HepG2 (cell line): ENCODE measurements at regions not wholly inside any gene's neighbourhood (a gene's known extent, or its start where the extent isn't known, plus 50 kb on each side); places are given as distances from the start of the nearest gene placed in this dataset.

Experiments used
- ATAC-seq: fragments of 200-7000 bp; cut with Tn5 transposase; 3 replicates; pipeline ENCODE4 v1.9.1; 2020; ENCODE audit warnings: mild to moderate bottlenecking, moderate library complexity
- BruUV-seq: library from RNA; stranded (reverse); fragments of 400-500 nt; replicated peaks from 2 replicates; lab custom pipeline; 2021; lab: Mats Ljungman, UMichigan
- CTCF ChIA-PET: fragments of 300-600 bp; formaldehyde crosslinking; extraction: SDS; loops from one replicate; lab custom pipeline; 2021; ENCODE audit warnings: low total read pairs, inconsistent platforms, low intra/inter-chr PET ratio; lab: Yijun Ruan, JAX
- POLR2A ChIA-PET: fragments of 350-600 bp; sonication (Branson Sonifier 250); formaldehyde crosslinking; loops from one replicate; lab custom pipeline; 2020; ENCODE audit warnings: antibody characterized with exemption, inconsistent platforms; lab: Yijun Ruan, JAX
- DNase-seq: peaks from one replicate; pipeline ENCODE4 v3.0.0-alpha.2; 2015; ENCODE audit warnings: low spot score
- FAIRE-seq: peaks from 3 replicates; lab custom pipeline; 2011; peaks lifted over from hg19 to GRCh38; lab: Jason Lieb, UNC
- H2AFZ ChIP-seq: one replicate; pipeline ENCODE4 v1.6.1; 2011; ENCODE audit warnings: low read length, inconsistent platforms
- H3K27ac ChIP-seq: fragments of 300-600 bp; 3 replicates; pipeline ENCODE4 v1.8.0; 2011; ENCODE audit warnings: mixed run types, mild to moderate bottlenecking, mixed read lengths, low read length, inconsistent platforms; ENCODE audit not compliant: insufficient read depth; ENCODE audit errors: extremely low read length
- H3K27me3 ChIP-seq, 2 experiments: fragments of 200-600 bp in 1 of 2; 2 replicates in 1 of 2; 3 replicates in 1 of 2; pipeline versions ENCODE4 v1.6.0 to v1.8.0; 2011; ENCODE audit warnings: low read length in 2 of 2, mild to moderate bottlenecking in 2 of 2, moderate library complexity in 2 of 2, inconsistent platforms in 1 of 2; ENCODE audit not compliant: insufficient read depth in 2 of 2, control insufficient read depth in 1 of 2
- H3K36me3 ChIP-seq, 2 experiments: fragments of 200-600 bp in 1 of 2; replicated peaks in 1 of 2; 2 replicates in 1 of 2; 3 replicates in 1 of 2; pipeline versions ENCODE4 v1.5.1 to v1.8.0; 2011; ENCODE audit warnings: low read length in 2 of 2, inconsistent platforms in 1 of 2; ENCODE audit not compliant: insufficient read depth in 2 of 2, control insufficient read depth in 1 of 2
- H3K4me1 ChIP-seq: 2 replicates; pipeline ENCODE4 v1.5.1; 2012; ENCODE audit warnings: low read length, inconsistent platforms; ENCODE audit not compliant: insufficient read depth
- H3K4me2 ChIP-seq: 2 replicates; pipeline ENCODE4 v1.6.0; 2011; ENCODE audit warnings: low read depth, low read length, inconsistent platforms
- H3K4me3 ChIP-seq, 3 experiments: fragments of 200-600 bp in 1 of 3; sonication (generic), shearing (Covaris generic) in 1 of 3; replicated peaks in 1 of 3; 2 replicates each; pipeline ENCODE4 v1.5.1; 2011 to 2016; ENCODE audit warnings: low read length in 3 of 3, inconsistent platforms in 2 of 3, low read depth in 2 of 3, mild to moderate bottlenecking in 2 of 3, control low read depth in 1 of 3, mixed read lengths in 1 of 3; ENCODE audit not compliant: insufficient read depth in 1 of 3
- H3K79me2 ChIP-seq: one replicate; pipeline ENCODE4 v1.6.1; 2011; ENCODE audit warnings: low read length, inconsistent platforms; ENCODE audit not compliant: insufficient read depth
- H3K9ac ChIP-seq: 2 replicates; pipeline ENCODE4 v1.6.0; 2011; ENCODE audit warnings: mild to moderate bottlenecking, low read depth, low read length, inconsistent platforms; ENCODE audit not compliant: insufficient read depth
- H3K9me3 ChIP-seq: 2 replicates; pipeline ENCODE4 v1.5.1; 2012; ENCODE audit warnings: mild to moderate bottlenecking, low read length
- H4K20me1 ChIP-seq: 2 replicates; pipeline ENCODE4 v1.6.0; 2011; ENCODE audit warnings: inconsistent platforms, mild to moderate bottlenecking, low read length, moderate library complexity; ENCODE audit not compliant: insufficient read depth
- CAMTA2 ChIP-seq: sonication (generic); formaldehyde crosslinking; IDR thresholded peaks from 2 replicates; pipeline ENCODE4 v1.4.0; 2020; ENCODE audit warnings: mild to moderate bottlenecking, missing genetic modification reagents, borderline replicate concordance
- ETV5 ChIP-seq: IDR thresholded peaks from 2 replicates; pipeline ENCODE4 v1.6.1; 2018; ENCODE audit warnings: missing biosample characterization, missing genetic modification reagents, inconsistent platforms, borderline replicate concordance
- FOXO1 ChIP-seq: sonication (generic); formaldehyde crosslinking; IDR thresholded peaks from 2 replicates; pipeline ENCODE4 v1.4.0; 2020; ENCODE audit warnings: missing genetic modification reagents
- HMG20B ChIP-seq: conservative IDR thresholded peaks from 2 replicates; pipeline ENCODE4 v1.6.1; 2016; ENCODE audit warnings: missing genetic modification reagents, missing compliant biosample characterization
- HNRNPUL1 ChIP-seq: fragments of 200-400 bp; formaldehyde crosslinking; IDR thresholded peaks from 2 replicates; pipeline ENCODE4 v1.6.1; 2017; ENCODE audit warnings: low read depth, mild to moderate bottlenecking, low read length, moderate library complexity
- KDM1A ChIP-seq: IDR thresholded peaks from 2 replicates; pipeline ENCODE4 v1.6.1; 2016; ENCODE audit warnings: missing compliant biosample characterization
- MZF1 ChIP-seq: sonication (generic); formaldehyde crosslinking; IDR thresholded peaks from 2 replicates; pipeline ENCODE4 v1.8.1; 2023; ENCODE audit warnings: mild to moderate bottlenecking, missing genetic modification reagents, borderline replicate concordance
- NFATC3 ChIP-seq: sonication (generic); formaldehyde crosslinking; IDR thresholded peaks from 2 replicates; pipeline ENCODE4 v1.5.1; 2020; ENCODE audit warnings: mild to moderate bottlenecking, missing genetic modification reagents
- REXO4 ChIP-seq: sonication (generic); formaldehyde crosslinking; IDR thresholded peaks from 2 replicates; pipeline ENCODE4 v1.8.0; 2022; ENCODE audit warnings: missing genetic modification reagents, mild to moderate bottlenecking, borderline replicate concordance
- SNAI1 ChIP-seq: sonication (generic); formaldehyde crosslinking; IDR thresholded peaks from 2 replicates; pipeline ENCODE4 v1.5.0; 2020; ENCODE audit warnings: mild to moderate bottlenecking, missing genetic modification reagents, borderline replicate concordance
- SYNCRIP ChIP-seq: fragments of 200-400 bp; formaldehyde crosslinking; IDR thresholded peaks from 2 replicates; pipeline ENCODE4 v1.6.1; 2018; ENCODE audit warnings: mild to moderate bottlenecking, low read depth, low read length; ENCODE audit not compliant: insufficient read depth
- ZNF331 ChIP-seq: sonication (generic); formaldehyde crosslinking; IDR thresholded peaks from 2 replicates; pipeline ENCODE4 v1.4.0; 2020; ENCODE audit warnings: missing genetic modification reagents
- ZNF33A ChIP-seq: sonication (generic); formaldehyde crosslinking; IDR thresholded peaks from 2 replicates; pipeline ENCODE4 v1.5.1; 2020; ENCODE audit warnings: missing genetic modification reagents, mild to moderate bottlenecking, moderate library complexity, borderline replicate concordance
- ZNF567 ChIP-seq: sonication (generic); formaldehyde crosslinking; IDR thresholded peaks from 2 replicates; pipeline ENCODE4 v1.8.1; 2023; ENCODE audit warnings: mild to moderate bottlenecking, missing genetic modification reagents, borderline replicate concordance
- WGBS: methylation state at CpG from one replicate; pipeline ENCODE4 v1.1.6; 2017; ENCODE audit warnings: low lambda C conversion rate; 5-methylcytosine and 5-hydroxymethylcytosine counted together
- in situ Hi-C: cut with HindIII; loops from 2 replicates; pipeline ENCODE4 v1.10.0; 2017; ENCODE audit warnings: low pct_unique_long_range_greater_than_20kb; ENCODE audit not compliant: extremely low pct_ligation_motif_present
- intact Hi-C: fragments of 100-400 bp; cut with micrococcal nuclease; formaldehyde crosslinking; loops from one replicate; pipeline ENCODE4 v1.10.0; 2022; ENCODE audit not compliant: unreplicated experiment
- TF ChIP-seq, protein P1 (sequence below): sonication (generic); formaldehyde crosslinking; IDR thresholded peaks from 2 replicates; pipeline ENCODE4 v1.9.0; 2021; ENCODE audit warnings: missing genetic modification reagents, borderline replicate concordance
- TF ChIP-seq, protein P2 (sequence below): sonication (generic); formaldehyde crosslinking; IDR thresholded peaks from 2 replicates; pipeline ENCODE4 v1.5.0; 2020; ENCODE audit warnings: missing genetic modification reagents

DNA sequence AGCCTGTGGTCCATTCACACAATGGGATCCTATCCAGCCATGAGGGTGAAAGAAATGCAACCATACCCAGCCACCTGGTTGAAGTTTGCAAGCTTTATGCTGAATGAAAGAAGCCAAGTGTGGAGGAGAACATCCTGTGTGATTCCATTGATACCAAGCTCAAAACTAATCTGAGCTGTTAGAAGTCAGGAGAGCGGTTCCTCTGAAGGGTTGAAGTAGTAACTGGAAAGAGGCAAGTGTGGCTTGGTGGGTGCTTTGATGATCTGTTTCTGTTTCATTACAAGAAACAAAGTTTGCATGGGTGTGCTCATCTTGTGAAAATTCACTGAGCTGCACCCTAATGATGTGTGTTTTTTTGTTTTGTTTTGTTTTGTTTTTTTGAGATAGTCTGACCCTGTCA, 99.4 kb downstream of the SALL1 start:
- Histone ChIP-seq H4K20me1 (no peaks in the 10 kb centered on the region), H3K4me1 (peaks cover 68% of the 10 kb centered on the region), H3K27me3 (no peaks in the 10 kb centered on the region), H3K27ac (no peak overlapping the region), H3K4me3 (no peak overlapping the region), H3K79me2 (no peaks in the 10 kb centered on the region), H3K9ac (no peak overlapping the region), H3K9me3 (no peaks in the 10 kb centered on the region), H3K4me2 (no peak overlapping the region), H2AFZ (no peak overlapping the region), H3K36me3 (no peaks in the 10 kb centered on the region)
- DNase-seq (no peak), FAIRE-seq (no peak), ATAC-seq (no peak)
- POLR2A ChIA-PET: no interaction called here
- in situ Hi-C loops (no loop called here), intact Hi-C loops (no loop called here)
- CTCF ChIA-PET: no interaction called here
- BruUV-seq: no TSS peak
- 100% methylated on average over 1 of the region's 1 CpG for WGBS
- TF ChIP-seq SYNCRIP (no peak), HNRNPUL1 (no peak), ETV5 (CRISPR knock-in tag) (no peak), FOXO1 (CRISPR knock-in tag) (no peak), CAMTA2 (CRISPR knock-in tag) (no peak), NFATC3 (CRISPR knock-in tag) (no peak), SNAI1 (CRISPR knock-in tag) (no peak), ZNF331 (no peak), ZNF567 (CRISPR knock-in tag) (no peak), HMG20B (CRISPR knock-in tag) (no peak), MZF1 (CRISPR knock-in tag) (no peak), REXO4 (no peak), ZNF33A (CRISPR knock-in tag) (no peak), KDM1A (CRISPR knock-in tag) (no peak)
- TF ChIP-seq, protein P1, sequence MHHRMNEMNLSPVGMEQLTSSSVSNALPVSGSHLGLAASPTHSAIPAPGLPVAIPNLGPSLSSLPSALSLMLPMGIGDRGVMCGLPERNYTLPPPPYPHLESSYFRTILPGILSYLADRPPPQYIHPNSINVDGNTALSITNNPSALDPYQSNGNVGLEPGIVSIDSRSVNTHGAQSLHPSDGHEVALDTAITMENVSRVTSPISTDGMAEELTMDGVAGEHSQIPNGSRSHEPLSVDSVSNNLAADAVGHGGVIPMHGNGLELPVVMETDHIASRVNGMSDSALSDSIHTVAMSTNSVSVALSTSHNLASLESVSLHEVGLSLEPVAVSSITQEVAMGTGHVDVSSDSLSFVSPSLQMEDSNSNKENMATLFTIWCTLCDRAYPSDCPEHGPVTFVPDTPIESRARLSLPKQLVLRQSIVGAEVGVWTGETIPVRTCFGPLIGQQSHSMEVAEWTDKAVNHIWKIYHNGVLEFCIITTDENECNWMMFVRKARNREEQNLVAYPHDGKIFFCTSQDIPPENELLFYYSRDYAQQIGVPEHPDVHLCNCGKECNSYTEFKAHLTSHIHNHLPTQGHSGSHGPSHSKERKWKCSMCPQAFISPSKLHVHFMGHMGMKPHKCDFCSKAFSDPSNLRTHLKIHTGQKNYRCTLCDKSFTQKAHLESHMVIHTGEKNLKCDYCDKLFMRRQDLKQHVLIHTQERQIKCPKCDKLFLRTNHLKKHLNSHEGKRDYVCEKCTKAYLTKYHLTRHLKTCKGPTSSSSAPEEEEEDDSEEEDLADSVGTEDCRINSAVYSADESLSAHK: no peak
- TF ChIP-seq, protein P2, sequence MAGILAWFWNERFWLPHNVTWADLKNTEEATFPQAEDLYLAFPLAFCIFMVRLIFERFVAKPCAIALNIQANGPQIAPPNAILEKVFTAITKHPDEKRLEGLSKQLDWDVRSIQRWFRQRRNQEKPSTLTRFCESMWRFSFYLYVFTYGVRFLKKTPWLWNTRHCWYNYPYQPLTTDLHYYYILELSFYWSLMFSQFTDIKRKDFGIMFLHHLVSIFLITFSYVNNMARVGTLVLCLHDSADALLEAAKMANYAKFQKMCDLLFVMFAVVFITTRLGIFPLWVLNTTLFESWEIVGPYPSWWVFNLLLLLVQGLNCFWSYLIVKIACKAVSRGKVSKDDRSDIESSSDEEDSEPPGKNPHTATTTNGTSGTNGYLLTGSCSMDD (CRISPR knock-in tag): no peak
